Fibroblast of pulmonary artery (primary cell): ENCODE measurements at regions not wholly inside any gene's neighbourhood (a gene's known extent, or its start where the extent isn't known, plus 50 kb on each side); places are given as distances from the start of the nearest gene placed in this dataset.

Source experiments
- DNase-seq: peaks from one replicate; pipeline ENCODE4 v3.0.0-alpha.2; 2010; ENCODE audit warnings: low read depth
- H3K4me3 ChIP-seq: replicated peaks from 2 replicates; pipeline ENCODE4 v1.5.1; 2011; ENCODE audit warnings: low read depth, mild to moderate bottlenecking, control low read depth, low read length, moderate library complexity
- TF ChIP-seq, protein P1 (sequence below): IDR thresholded peaks from 2 replicates; pipeline ENCODE4 v1.5.1; 2011; ENCODE audit warnings: mild to moderate bottlenecking, control low read depth, low read length, inconsistent platforms; ENCODE audit errors: missing control alignments

DNA sequence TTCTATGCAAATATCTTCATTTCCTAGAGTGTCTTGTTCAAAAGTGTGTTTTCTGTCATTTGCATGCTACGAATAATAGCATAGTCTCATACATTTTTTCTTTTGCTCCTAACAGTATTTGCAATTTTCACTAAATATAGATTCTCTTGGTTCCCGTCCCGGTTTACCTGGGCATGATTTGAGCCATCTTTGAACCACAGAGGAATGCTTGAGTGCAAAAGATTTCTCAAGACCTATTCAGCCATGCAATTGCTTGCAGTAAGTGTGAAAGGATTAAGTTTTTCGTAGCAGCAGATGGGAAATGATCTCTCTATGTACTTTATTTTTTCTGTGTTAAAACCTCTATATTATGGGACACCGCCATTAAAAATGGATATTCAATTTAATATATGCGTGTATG is 733.0 kb downstream of the ZPLD1 start:
- DNase-seq, result no peak
- TF ChIP-seq, protein P1, sequence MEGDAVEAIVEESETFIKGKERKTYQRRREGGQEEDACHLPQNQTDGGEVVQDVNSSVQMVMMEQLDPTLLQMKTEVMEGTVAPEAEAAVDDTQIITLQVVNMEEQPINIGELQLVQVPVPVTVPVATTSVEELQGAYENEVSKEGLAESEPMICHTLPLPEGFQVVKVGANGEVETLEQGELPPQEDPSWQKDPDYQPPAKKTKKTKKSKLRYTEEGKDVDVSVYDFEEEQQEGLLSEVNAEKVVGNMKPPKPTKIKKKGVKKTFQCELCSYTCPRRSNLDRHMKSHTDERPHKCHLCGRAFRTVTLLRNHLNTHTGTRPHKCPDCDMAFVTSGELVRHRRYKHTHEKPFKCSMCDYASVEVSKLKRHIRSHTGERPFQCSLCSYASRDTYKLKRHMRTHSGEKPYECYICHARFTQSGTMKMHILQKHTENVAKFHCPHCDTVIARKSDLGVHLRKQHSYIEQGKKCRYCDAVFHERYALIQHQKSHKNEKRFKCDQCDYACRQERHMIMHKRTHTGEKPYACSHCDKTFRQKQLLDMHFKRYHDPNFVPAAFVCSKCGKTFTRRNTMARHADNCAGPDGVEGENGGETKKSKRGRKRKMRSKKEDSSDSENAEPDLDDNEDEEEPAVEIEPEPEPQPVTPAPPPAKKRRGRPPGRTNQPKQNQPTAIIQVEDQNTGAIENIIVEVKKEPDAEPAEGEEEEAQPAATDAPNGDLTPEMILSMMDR, result no peak
- no peak overlapping the region for H3K4me3 ChIP-seq

DNA sequence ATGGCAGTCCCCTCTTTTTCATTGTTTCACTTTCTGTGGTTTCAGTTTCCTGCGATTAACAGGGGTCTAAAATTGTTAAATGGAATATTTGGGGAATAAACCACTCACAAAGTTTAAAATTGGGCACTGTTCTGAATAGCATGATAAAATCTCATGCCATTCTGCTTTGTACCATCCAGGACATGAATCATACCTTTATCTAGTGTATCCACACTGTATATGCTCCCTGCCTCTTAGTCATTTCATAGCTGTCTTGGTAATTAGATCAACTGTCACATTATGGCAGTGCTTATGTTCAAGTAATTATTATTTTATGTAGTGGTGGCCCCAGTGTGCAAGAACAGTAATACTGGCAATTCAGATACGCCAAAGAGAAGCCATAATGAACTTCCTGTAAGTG is 734.5 kb downstream of the ZPLD1 start:
- TF ChIP-seq, protein P1, result no peak
- DNase-seq, result no peak
- no peak overlapping the region for H3K4me3 ChIP-seq

DNA sequence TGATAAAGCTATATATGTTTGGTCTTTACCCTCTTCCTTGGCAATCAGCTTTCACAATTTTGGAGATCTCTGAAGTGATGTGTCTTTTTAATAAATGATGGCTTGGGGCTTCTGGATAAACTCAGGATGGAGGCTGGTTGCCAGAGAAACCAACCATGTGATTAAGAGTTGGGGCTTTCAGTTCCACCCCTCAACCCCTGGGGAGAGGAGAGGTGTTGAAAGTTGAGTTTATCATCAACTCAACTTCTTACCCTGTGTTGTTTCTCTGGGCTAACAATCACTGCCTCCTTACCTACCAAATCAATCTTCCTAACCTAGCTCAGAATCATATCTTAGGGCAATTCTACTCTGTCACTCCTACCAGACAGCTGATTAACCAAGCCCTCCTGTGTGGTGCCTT is 735.8 kb downstream of the ZPLD1 start:
- DNase-seq, result no peak
- H3K4me3 ChIP-seq, result no peak overlapping the region
- TF ChIP-seq, protein P1, result no peak

DNA sequence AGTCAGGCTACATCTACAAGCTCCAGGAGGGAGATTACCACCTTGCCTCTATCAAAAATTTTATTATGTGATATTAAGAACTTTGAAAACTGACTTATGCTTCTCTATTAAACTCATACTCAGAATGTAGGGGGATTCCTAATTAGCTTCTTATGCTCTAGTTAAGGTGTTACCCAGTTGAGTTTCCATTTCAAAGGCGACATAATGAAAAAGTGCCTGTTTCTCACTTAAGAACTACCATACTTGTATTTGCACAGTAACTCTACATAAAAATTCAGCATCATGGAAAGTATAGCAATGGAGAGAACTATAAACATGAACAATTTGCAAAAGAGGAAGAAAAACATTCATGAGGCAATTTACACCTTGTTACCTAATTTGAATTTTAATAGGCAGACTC is 739.1 kb downstream of the ZPLD1 start:
- H3K4me3 ChIP-seq, result no peak overlapping the region
- no peak for DNase-seq
- TF ChIP-seq, protein P1, result no peak

DNA sequence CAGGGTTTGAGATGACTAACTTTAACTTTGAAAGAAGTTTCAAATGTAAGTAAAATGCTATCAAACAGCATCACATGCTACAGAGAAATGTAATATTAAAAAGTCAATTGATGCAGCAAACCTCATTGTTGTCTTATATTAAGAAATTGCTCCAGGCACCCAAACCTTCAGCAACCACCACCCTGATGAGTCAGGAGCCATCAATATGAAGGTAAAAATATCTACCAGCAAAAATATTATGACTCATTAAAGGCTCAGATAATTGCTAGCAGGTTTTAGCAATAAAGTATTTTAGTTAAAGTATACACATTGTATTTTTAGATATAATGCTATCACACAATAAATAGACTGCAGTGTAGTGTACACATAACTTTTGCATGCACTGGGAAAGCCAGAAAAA is 746.3 kb downstream of the ZPLD1 start:
- TF ChIP-seq, protein P1, result no peak
- no peak for DNase-seq
- H3K4me3 ChIP-seq, result no peak overlapping the region

DNA sequence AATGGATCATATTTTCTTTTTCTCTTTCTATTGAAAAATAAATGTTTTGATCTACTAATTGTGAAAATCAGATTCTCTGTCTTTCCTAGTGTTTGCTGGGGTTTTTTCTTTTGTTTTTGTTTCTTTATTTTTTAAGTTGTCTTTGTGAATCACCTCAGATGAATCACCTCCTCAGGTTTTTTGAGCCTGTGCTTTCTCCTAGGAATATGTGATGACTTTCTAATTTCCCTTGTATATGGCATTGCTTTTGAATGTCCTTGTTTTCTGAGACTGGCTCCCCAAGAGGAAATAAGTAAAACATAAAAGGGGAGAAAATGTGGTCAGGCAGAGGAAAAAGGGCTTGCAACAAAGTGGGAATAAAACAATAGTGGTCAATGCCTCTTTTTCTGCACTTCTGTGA is 750.0 kb downstream of the ZPLD1 start:
- TF ChIP-seq, protein P1, result no peak

DNA sequence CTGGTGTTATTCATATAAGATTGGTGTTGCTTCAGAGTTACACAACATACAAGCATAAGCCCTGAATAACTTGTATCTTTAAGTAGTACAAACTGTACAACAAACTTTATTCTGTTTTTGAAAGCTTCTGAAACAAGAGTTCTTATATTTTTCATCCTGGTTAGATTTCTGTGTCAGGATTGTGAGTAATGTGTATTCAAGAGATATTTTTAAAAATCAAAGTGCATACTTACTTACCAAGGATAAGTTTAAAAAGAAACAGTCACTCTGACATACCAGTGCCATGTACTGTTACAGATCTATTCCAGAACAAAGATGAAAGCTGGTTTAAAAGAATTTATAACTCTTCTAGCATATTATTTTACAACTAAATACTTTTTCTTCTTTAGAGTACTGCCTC is 755.1 kb downstream of the ZPLD1 start:
- DNase-seq, result no peak
- no peak overlapping the region for H3K4me3 ChIP-seq
- TF ChIP-seq, protein P1, result no peak

More for the DNA sequence above, 750.0 kb downstream of the ZPLD1 start:
- no peak overlapping the region for H3K4me3 ChIP-seq
- DNase-seq, result no peak
